ENCODE measurements at regions not wholly inside any gene's neighbourhood (a gene's known extent, or its start where the extent isn't known, plus 50 kb on each side); places are given as distances from the start of the nearest gene placed in this dataset.

GRCh38 chrX:125711103-125711502, 391.4 kb downstream of the TEX13C start:
- Histone ChIP-seq H3K4me3 (ENCODE audit: low read depth, low read length, poor library complexity, severe bottlenecking) (no peak overlapping the region), H3K4me2 (ENCODE audit: low read length) (no peak overlapping the region), H3K79me2 (ENCODE audit: insufficient read depth, low read length) (no peaks in the 10 kb centered on the region), H3K4me1 (ENCODE audit: insufficient read depth, low read length, severe bottlenecking) (no peaks in the 10 kb centered on the region), H2AFZ (ENCODE audit: low read length) (no peak overlapping the region), H3F3A (ENCODE audit: insufficient read depth, low read length) (no peaks in the 10 kb centered on the region), H3K27ac (ENCODE audit: low read depth, low read length, poor library complexity, severe bottlenecking) (no peak overlapping the region), H3K9me3 (ENCODE audit: low read length) (no peaks in the 10 kb centered on the region), H3K9ac (ENCODE audit: low read length) (no peak overlapping the region), H3K27me3 (ENCODE audit: insufficient read depth, low read length) (no peaks in the 10 kb centered on the region), H3K36me3 (ENCODE audit: insufficient read depth, low read length) (no peaks in the 10 kb centered on the region), H4K20me1 (ENCODE audit: insufficient read depth, low read length) (no peaks in the 10 kb centered on the region), H3K9me2 (ENCODE audit: low read depth, low read length) (no peaks in the 10 kb centered on the region)
- TF ChIP-seq CTCF (IDR thresholded peaks at IDR 0.05; ENCODE audit: low read length), result no peak
- TF ChIP-seq EZH2 (IDR thresholded peaks at IDR 0.05; ENCODE audit: borderline replicate concordance, low read length), result no peak

GRCh38 chrX:125713633-125714032, 394.0 kb downstream of the TEX13C start:
- Histone ChIP-seq H3K27ac (ENCODE audit: low read depth, low read length, poor library complexity, severe bottlenecking) (no peak overlapping the region), H3K9me2 (ENCODE audit: low read depth, low read length) (no peaks in the 10 kb centered on the region), H3K79me2 (ENCODE audit: insufficient read depth, low read length) (no peaks in the 10 kb centered on the region), H3K27me3 (ENCODE audit: insufficient read depth, low read length) (no peaks in the 10 kb centered on the region), H3F3A (ENCODE audit: insufficient read depth, low read length) (no peaks in the 10 kb centered on the region), H3K4me1 (ENCODE audit: insufficient read depth, low read length, severe bottlenecking) (no peaks in the 10 kb centered on the region), H3K9ac (ENCODE audit: low read length) (no peak overlapping the region), H3K36me3 (ENCODE audit: insufficient read depth, low read length) (no peaks in the 10 kb centered on the region), H2AFZ (ENCODE audit: low read length) (no peak overlapping the region), H4K20me1 (ENCODE audit: insufficient read depth, low read length) (no peaks in the 10 kb centered on the region), H3K4me3 (ENCODE audit: low read depth, low read length, poor library complexity, severe bottlenecking) (no peak overlapping the region), H3K9me3 (ENCODE audit: low read length) (no peaks in the 10 kb centered on the region), H3K4me2 (ENCODE audit: low read length) (no peak overlapping the region)
- TF ChIP-seq CTCF (IDR thresholded peaks at IDR 0.05; ENCODE audit: low read length) (no peak), EZH2 (IDR thresholded peaks at IDR 0.05; ENCODE audit: borderline replicate concordance, low read length) (no peak)

- Histone ChIP-seq H3K4me3 (ENCODE audit: low read depth, low read length, poor library complexity, severe bottlenecking) (no peak overlapping the region), H3K79me2 (ENCODE audit: insufficient read depth, low read length) (no peaks in the 10 kb centered on the region), H3K9me2 (ENCODE audit: low read depth, low read length) (no peaks in the 10 kb centered on the region), H3K36me3 (ENCODE audit: insufficient read depth, low read length) (no peaks in the 10 kb centered on the region), H3K27ac (ENCODE audit: low read depth, low read length, poor library complexity, severe bottlenecking) (no peak overlapping the region), H3K4me2 (ENCODE audit: low read length) (no peak overlapping the region), H3K9me3 (ENCODE audit: low read length) (no peaks in the 10 kb centered on the region), H3F3A (ENCODE audit: insufficient read depth, low read length) (no peaks in the 10 kb centered on the region), H4K20me1 (ENCODE audit: insufficient read depth, low read length) (no peaks in the 10 kb centered on the region), H3K9ac (ENCODE audit: low read length) (no peak overlapping the region), H3K4me1 (ENCODE audit: insufficient read depth, low read length, severe bottlenecking) (no peaks in the 10 kb centered on the region), H2AFZ (ENCODE audit: low read length) (no peak overlapping the region), H3K27me3 (ENCODE audit: insufficient read depth, low read length) (no peaks in the 10 kb centered on the region)
- no peak for TF ChIP-seq CTCF (IDR thresholded peaks at IDR 0.05; ENCODE audit: low read length)
- TF ChIP-seq EZH2 (IDR thresholded peaks at IDR 0.05; ENCODE audit: borderline replicate concordance, low read length), result no peak
Measured at GRCh38 chrX:125727117-125727516, 407.4 kb downstream of the TEX13C start.
